GM21381 (cell line): ENCODE measurements at regions not wholly inside any gene's neighbourhood (a gene's known extent, or its start where the extent isn't known, plus 50 kb on each side); places are given as distances from the start of the nearest gene placed in this dataset.

Experiments used
- ATAC-seq: cut with Tn5 transposase; IDR thresholded peaks from one replicate; pipeline ENCODE4 v1.9.1; 2021; ENCODE audit warnings: mild to moderate bottlenecking, moderate library complexity; ENCODE audit not compliant: unreplicated experiment

- ATAC-seq, result no peak
These were observed 116.8 kb downstream of the DNAJB9 start for GRCh38 chr7:108686494-108686893.

GRCh38 chr7:108697254-108697653 is 127.6 kb downstream of the DNAJB9 start:
- ATAC-seq, result no peak

GRCh38 chr7:108711611-108712010 is 141.9 kb downstream of the DNAJB9 start:
- ATAC-seq, result no peak

GRCh38 chr7:108716783-108717182 is 147.1 kb downstream of the DNAJB9 start:
- ATAC-seq, result no peak

GRCh38 chr7:108717781-108718180 is 148.1 kb downstream of the DNAJB9 start:
- ATAC-seq, result no peak

- ATAC-seq, result no peak
These were observed 150.0 kb downstream of the DNAJB9 start for GRCh38 chr7:108719631-108720030.

- no peak for ATAC-seq
These were observed 152.9 kb downstream of the DNAJB9 start for GRCh38 chr7:108722561-108722960.

GRCh38 chr7:108723381-108723814 is 153.7 kb downstream of the DNAJB9 start:
- ATAC-seq, result no peak

GRCh38 chr7:108724251-108725100 is 154.8 kb downstream of the DNAJB9 start:
- ATAC-seq, result no peak

- ATAC-seq, result peak; percentile 58
These were observed 166.1 kb downstream of the DNAJB9 start for GRCh38 chr7:108735814-108736213.

- no peak for ATAC-seq
These were observed 166.7 kb downstream of the DNAJB9 start for GRCh38 chr7:108736221-108736891.

- no peak for ATAC-seq
These were observed 201.5 kb downstream of the DNAJB9 start for GRCh38 chr7:108770981-108771745.

- no peak for ATAC-seq
These were observed 202.2 kb downstream of the DNAJB9 start for GRCh38 chr7:108771853-108772252.

GRCh38 chr7:108777966-108778365 is 208.3 kb downstream of the DNAJB9 start:
- ATAC-seq, result no peak

- ATAC-seq, result no peak
These were observed 219.8 kb downstream of the DNAJB9 start for GRCh38 chr7:108789451-108789850.

- ATAC-seq, result no peak
These were observed 224.8 kb downstream of the DNAJB9 start for GRCh38 chr7:108794466-108794865.

GRCh38 chr7:108802650-108803049 is 233.0 kb downstream of the DNAJB9 start:
- no peak for ATAC-seq

GRCh38 chr7:108805808-108806397 is 236.2 kb downstream of the DNAJB9 start:
- ATAC-seq, result no peak

- no peak for ATAC-seq
These were observed 239.0 kb downstream of the DNAJB9 start for GRCh38 chr7:108808549-108809266.

- ATAC-seq, result no peak
These were observed 239.7 kb downstream of the DNAJB9 start for GRCh38 chr7:108809356-108809755.
